Hematopoietic multipotent progenitor cell treated with erythropoietin and hydrocortisone succinate and interleukin-3 and kit ligand, for 17 days (in vitro differentiated cells): ENCODE measurements at regions not wholly inside any gene's neighbourhood (a gene's known extent, or its start where the extent isn't known, plus 50 kb on each side); places are given as distances from the start of the nearest gene placed in this dataset.

ENCODE experiments used
- DNase-seq: peaks from one replicate; pipeline ENCODE4 v3.0.0-alpha.2; 2015; ENCODE audit warnings: low spot score

GRCh38 chr11:115555336-115556090 lies 51.3 kb upstream of the CADM1 start:
- DNase-seq = no peak
